ENCODE measurements at regions not wholly inside any gene's neighbourhood (a gene's known extent, or its start where the extent isn't known, plus 50 kb on each side); places are given as distances from the start of the nearest gene placed in this dataset.

DNA sequence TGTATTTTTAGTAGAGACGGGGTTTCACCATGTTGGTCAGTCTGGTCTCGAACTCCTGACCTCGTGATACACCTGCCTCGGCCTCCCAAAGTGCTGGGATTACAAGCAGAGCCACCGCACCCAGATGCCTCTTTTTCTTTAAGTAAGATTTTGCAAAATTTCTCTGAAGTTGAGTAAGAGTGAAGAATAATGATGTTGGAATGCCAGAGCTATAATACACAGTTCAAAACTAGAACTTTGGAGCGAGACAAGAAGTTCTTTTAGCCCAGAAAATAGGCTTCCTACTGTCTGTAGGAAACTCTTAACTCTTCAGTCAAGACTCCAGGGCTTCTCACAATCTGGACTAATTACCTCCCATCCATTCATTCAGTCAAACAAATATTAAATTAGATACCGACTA lies 51.4 kb downstream of the MARCHF4 start:
- no peak overlapping the region for H3K4me3 ChIP-seq (ENCODE audit: low read depth, low read length)
- TF ChIP-seq, protein P1, sequence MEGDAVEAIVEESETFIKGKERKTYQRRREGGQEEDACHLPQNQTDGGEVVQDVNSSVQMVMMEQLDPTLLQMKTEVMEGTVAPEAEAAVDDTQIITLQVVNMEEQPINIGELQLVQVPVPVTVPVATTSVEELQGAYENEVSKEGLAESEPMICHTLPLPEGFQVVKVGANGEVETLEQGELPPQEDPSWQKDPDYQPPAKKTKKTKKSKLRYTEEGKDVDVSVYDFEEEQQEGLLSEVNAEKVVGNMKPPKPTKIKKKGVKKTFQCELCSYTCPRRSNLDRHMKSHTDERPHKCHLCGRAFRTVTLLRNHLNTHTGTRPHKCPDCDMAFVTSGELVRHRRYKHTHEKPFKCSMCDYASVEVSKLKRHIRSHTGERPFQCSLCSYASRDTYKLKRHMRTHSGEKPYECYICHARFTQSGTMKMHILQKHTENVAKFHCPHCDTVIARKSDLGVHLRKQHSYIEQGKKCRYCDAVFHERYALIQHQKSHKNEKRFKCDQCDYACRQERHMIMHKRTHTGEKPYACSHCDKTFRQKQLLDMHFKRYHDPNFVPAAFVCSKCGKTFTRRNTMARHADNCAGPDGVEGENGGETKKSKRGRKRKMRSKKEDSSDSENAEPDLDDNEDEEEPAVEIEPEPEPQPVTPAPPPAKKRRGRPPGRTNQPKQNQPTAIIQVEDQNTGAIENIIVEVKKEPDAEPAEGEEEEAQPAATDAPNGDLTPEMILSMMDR (IDR thresholded peaks at IDR 0.05; ENCODE audit: borderline replicate concordance, insufficient read depth, low read depth, low read length): no peak

DNA sequence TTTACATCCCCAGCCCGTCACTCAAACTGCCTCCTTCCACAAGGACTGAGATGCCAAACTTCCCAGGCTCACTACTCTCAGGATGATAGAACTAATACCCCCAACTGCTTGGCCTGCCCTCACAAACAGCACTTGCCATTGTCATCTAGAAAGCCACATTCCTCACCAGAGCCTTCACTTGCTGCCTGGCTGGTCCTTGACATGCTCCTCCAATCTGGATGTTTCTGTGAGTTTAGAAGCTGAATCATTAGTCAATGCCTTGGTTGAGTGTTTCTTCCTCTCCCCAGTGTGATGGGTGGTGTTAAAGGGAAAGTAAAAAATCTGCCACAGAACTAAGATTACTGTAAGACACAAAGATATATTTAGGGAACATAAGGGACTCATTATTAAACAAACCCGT lies 52.5 kb downstream of the MARCHF4 start:
- H3K4me3 ChIP-seq (ENCODE audit: low read depth, low read length): no peak overlapping the region
- TF ChIP-seq, protein P1 (IDR thresholded peaks at IDR 0.05; ENCODE audit: borderline replicate concordance, insufficient read depth, low read depth, low read length): no peak

DNA sequence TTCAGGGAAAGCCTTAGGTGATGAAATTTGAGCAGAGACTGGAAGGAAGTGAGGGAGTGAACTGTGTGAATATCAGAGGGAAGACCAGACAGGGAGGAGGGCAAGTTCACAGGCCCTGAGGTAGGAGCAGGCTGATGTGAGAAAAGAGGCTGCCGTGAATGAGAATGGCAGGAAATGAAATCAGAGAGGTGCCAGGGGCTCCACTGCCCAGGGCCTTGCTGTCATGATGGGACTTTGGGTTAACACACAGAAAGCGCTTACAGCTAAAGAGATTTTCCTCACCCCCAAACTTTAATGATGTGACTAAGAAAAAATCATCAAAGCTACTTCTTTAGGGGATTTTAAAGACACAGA lies 53.8 kb downstream of the MARCHF4 start:
- TF ChIP-seq, protein P1 (IDR thresholded peaks at IDR 0.05; ENCODE audit: borderline replicate concordance, insufficient read depth, low read depth, low read length): no peak
- no peak overlapping the region for H3K4me3 ChIP-seq (ENCODE audit: low read depth, low read length)

DNA sequence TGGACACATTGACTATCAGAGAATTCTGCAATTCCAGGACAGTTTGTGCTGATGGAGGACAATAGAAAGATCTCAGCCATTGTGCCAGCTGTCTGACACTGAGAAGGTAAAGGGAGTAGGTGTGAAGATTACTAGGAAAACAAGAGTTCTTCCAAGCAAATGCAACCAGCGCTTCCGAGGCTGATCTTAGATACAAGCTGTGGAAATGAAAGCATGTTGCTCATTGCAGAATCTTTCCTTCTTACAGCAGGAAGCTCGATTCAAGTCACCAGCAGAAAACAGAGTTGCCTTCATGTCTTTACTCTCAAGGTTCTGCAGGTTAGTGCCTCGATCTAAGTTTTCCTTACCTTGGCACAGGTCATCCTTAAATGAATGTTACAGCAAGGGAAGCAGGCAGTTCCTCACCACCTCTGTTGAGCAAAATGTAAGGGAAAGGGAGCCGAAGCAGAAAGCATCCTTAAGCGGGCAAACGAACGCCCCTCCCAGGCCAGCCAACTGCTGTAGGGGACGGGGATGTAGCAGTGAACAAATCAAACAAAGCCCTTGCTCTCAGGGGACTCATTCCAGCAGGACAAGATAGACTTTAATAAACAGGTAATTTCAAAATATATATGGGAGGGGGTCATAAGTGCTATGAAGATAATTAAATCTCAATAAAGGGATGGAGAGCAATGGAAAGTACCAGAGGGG lies 54.3 kb downstream of the MARCHF4 start:
- TF ChIP-seq, protein P1 (IDR thresholded peaks at IDR 0.05; ENCODE audit: borderline replicate concordance, insufficient read depth, low read depth, low read length): no peak
- no peak overlapping the region for H3K4me3 ChIP-seq (ENCODE audit: low read depth, low read length)

DNA sequence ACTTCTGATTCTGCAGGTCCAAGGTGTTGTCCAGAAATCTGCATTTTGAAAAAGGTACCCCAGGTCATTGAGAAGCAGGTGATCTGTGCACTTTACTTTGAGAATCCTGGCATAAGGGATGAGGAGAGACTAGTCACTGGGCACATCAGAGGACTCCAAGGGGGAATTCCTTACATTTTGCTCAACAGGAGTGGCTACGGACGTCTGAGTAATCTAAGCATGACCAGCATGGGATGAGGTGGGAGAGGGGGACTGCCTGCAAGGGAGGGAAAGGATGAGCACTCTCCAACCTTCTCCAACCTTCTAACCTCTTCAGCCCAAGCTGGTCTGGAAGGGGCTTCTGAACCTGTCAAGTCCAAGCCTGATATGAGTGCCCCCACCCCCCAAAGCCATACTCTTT lies 55.5 kb downstream of the MARCHF4 start:
- H3K4me3 ChIP-seq (ENCODE audit: low read depth, low read length): no peak overlapping the region
- TF ChIP-seq, protein P1 (IDR thresholded peaks at IDR 0.05; ENCODE audit: borderline replicate concordance, insufficient read depth, low read depth, low read length): no peak

DNA sequence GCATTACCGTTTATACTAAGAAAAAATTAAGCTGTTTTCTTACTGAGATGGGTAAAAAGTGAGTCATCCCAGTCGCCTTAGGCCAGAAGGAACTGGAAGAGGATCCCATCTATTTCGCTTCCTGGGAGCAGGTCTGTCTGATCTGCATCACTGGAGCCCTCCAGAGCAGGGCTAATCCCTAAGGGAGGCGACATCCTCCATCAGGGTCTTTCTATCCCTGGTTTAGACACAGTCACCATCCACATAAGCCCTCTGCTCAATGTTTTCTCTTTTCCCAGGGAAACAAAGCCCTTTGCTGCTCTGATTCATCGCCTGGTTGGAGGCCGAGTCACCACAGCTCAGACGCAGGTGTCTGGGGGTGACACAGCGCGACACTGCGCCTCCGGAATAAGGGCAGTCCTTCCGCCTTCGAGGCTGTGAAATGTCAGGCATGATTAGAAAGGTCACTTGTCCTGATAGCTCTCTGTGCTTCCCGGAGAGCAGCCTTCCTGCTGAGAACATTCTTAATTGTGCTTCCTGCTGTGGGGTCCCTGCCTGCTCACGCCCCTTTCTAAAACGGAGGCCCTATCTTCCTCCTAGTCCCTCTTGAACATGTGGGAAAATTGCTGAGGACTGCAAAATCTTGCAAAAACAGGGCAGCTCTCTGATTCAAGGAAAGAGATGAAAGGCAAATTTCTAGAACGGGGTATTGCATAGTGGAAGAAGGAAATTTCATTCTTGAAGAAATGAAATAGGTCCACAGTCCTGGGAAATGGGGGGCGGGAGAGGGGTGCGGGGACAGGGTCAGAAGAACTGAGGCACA lies 56.3 kb downstream of the MARCHF4 start:
- TF ChIP-seq, protein P1 (IDR thresholded peaks at IDR 0.05; ENCODE audit: borderline replicate concordance, insufficient read depth, low read depth, low read length): no peak
- no peak overlapping the region for H3K4me3 ChIP-seq (ENCODE audit: low read depth, low read length)

DNA sequence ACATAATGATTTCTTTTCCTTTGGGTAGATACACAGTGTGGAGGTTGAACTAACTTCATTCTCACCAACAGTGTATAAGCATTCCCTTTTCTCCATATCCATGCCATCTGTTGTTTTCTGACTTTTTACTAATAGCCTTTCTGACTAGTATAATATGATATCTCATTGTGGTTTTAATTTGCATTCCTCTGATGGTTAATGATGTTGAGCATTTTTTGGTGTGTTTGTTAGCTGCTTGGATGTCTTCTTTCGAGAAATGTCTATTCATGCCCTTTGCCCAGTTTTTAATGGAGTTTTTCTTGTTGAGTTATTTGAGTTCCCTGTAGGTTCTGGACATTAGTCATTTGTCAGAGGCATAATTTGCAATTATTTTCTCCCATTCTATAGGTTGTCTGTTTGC lies 59.8 kb downstream of the MARCHF4 start:
- H3K4me3 ChIP-seq (ENCODE audit: low read depth, low read length): no peak overlapping the region
- TF ChIP-seq, protein P1 (IDR thresholded peaks at IDR 0.05; ENCODE audit: borderline replicate concordance, insufficient read depth, low read depth, low read length): no peak
